ENCODE measurements at regions not wholly inside any gene's neighbourhood (a gene's known extent, or its start where the extent isn't known, plus 50 kb on each side); places are given as distances from the start of the nearest gene placed in this dataset.

GRCh38 chrX:125505207-125505606 lies 185.5 kb downstream of the TEX13C start:
- POLR2A ChIA-PET = no interaction called here
- H3K9me3 ChIP-seq (ENCODE audit: control insufficient read depth, insufficient read depth, low read depth, low read length) = no peaks in the 10 kb centered on the region
- H3K27ac ChIP-seq (ENCODE audit: extremely low read depth, low read depth, low read length) = no peak overlapping the region
- CTCF ChIA-PET = no interaction called here
- H3K4me1 ChIP-seq (ENCODE audit: control insufficient read depth, insufficient read depth, low read length) = no peaks in the 10 kb centered on the region
- no peaks in the 10 kb centered on the region for H3K36me3 ChIP-seq (ENCODE audit: control insufficient read depth in 2 of 2, insufficient read depth in 1 of 2, low read length in 2 of 2)
- no peak overlapping the region for H3K4me3 ChIP-seq (ENCODE audit: low read depth, low read length)
- TF ChIP-seq TCF7L2 (IDR thresholded peaks at IDR 0.05; ENCODE audit: borderline replicate concordance, low read depth, low read length) = no peak
- no peak for TF ChIP-seq ZNF560 (tag by site-specific recombination; IDR thresholded peaks at IDR 0.05; ENCODE audit: borderline replicate concordance)
- TF ChIP-seq ZNF654 (tag by site-specific recombination; IDR thresholded peaks at IDR 0.05; ENCODE audit: low read depth) = no peak
- TF ChIP-seq ZEB2 (tag by site-specific recombination; IDR thresholded peaks at IDR 0.05) = no peak
- no peak for TF ChIP-seq HOXA7 (CRISPR knock-in tag; IDR thresholded peaks at IDR 0.05; ENCODE audit: borderline replicate concordance)
- no peak for TF ChIP-seq FEZF1 (tag by site-specific recombination; IDR thresholded peaks at IDR 0.05)

GRCh38 chrX:125507119-125507518 lies 187.4 kb downstream of the TEX13C start:
- POLR2A ChIA-PET = no interaction called here
- TF ChIP-seq, protein P1, sequence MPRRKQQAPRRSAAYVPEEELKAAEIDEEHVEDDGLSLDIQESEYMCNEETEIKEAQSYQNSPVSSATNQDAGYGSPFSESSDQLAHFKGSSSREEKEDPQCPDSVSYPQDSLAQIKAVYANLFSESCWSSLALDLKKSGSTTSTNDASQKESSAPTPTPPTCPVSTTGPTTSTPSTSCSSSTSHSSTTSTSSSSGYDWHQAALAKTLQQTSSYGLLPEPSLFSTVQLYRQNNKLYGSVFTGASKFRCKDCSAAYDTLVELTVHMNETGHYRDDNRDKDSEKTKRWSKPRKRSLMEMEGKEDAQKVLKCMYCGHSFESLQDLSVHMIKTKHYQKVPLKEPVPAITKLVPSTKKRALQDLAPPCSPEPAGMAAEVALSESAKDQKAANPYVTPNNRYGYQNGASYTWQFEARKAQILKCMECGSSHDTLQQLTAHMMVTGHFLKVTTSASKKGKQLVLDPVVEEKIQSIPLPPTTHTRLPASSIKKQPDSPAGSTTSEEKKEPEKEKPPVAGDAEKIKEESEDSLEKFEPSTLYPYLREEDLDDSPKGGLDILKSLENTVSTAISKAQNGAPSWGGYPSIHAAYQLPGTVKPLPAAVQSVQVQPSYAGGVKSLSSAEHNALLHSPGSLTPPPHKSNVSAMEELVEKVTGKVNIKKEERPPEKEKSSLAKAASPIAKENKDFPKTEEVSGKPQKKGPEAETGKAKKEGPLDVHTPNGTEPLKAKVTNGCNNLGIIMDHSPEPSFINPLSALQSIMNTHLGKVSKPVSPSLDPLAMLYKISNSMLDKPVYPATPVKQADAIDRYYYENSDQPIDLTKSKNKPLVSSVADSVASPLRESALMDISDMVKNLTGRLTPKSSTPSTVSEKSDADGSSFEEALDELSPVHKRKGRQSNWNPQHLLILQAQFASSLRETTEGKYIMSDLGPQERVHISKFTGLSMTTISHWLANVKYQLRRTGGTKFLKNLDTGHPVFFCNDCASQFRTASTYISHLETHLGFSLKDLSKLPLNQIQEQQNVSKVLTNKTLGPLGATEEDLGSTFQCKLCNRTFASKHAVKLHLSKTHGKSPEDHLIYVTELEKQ (tag by site-specific recombination; IDR thresholded peaks at IDR 0.05; ENCODE audit: borderline replicate concordance) = no peak
- no peak for TF ChIP-seq ZNF2 (tag by site-specific recombination; IDR thresholded peaks at IDR 0.05)
- TF ChIP-seq, protein P2, sequence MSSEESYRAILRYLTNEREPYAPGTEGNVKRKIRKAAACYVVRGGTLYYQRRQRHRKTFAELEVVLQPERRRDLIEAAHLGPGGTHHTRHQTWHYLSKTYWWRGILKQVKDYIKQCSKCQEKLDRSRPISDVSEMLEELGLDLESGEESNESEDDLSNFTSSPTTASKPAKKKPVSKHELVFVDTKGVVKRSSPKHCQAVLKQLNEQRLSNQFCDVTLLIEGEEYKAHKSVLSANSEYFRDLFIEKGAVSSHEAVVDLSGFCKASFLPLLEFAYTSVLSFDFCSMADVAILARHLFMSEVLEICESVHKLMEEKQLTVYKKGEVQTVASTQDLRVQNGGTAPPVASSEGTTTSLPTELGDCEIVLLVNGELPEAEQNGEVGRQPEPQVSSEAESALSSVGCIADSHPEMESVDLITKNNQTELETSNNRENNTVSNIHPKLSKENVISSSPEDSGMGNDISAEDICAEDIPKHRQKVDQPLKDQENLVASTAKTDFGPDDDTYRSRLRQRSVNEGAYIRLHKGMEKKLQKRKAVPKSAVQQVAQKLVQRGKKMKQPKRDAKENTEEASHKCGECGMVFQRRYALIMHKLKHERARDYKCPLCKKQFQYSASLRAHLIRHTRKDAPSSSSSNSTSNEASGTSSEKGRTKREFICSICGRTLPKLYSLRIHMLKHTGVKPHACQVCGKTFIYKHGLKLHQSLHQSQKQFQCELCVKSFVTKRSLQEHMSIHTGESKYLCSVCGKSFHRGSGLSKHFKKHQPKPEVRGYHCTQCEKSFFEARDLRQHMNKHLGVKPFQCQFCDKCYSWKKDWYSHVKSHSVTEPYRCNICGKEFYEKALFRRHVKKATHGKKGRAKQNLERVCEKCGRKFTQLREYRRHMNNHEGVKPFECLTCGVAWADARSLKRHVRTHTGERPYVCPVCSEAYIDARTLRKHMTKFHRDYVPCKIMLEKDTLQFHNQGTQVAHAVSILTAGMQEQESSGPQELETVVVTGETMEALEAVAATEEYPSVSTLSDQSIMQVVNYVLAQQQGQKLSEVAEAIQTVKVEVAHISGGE (tag by site-specific recombination; conservative IDR thresholded peaks at IDR 0.05; ENCODE audit: low read depth) = no peak
- TF ChIP-seq, protein P3, sequence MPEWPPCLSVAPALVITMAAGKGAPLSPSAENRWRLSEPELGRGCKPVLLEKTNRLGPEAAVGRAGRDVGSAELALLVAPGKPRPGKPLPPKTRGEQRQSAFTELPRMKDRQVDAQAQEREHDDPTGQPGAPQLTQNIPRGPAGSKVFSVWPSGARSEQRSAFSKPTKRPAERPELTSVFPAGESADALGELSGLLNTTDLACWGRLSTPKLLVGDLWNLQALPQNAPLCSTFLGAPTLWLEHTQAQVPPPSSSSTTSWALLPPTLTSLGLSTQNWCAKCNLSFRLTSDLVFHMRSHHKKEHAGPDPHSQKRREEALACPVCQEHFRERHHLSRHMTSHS (tag by site-specific recombination; IDR thresholded peaks at IDR 0.05) = no peak
- no peak for TF ChIP-seq ZNF843 (tag by site-specific recombination; IDR thresholded peaks at IDR 0.05)
- TF ChIP-seq REPIN1 (tag by site-specific recombination; IDR thresholded peaks at IDR 0.05; ENCODE audit: low read depth) = no peak
- TF ChIP-seq TCF7L2 (IDR thresholded peaks at IDR 0.05; ENCODE audit: borderline replicate concordance, low read depth, low read length) = no peak
- TF ChIP-seq YY1 (tag by site-specific recombination; IDR thresholded peaks at IDR 0.05) = no peak
- no peak for TF ChIP-seq SP7 (tag by site-specific recombination; IDR thresholded peaks at IDR 0.05)
- no peak for TF ChIP-seq FEZF1 (tag by site-specific recombination; IDR thresholded peaks at IDR 0.05)
- TF ChIP-seq, protein P4, sequence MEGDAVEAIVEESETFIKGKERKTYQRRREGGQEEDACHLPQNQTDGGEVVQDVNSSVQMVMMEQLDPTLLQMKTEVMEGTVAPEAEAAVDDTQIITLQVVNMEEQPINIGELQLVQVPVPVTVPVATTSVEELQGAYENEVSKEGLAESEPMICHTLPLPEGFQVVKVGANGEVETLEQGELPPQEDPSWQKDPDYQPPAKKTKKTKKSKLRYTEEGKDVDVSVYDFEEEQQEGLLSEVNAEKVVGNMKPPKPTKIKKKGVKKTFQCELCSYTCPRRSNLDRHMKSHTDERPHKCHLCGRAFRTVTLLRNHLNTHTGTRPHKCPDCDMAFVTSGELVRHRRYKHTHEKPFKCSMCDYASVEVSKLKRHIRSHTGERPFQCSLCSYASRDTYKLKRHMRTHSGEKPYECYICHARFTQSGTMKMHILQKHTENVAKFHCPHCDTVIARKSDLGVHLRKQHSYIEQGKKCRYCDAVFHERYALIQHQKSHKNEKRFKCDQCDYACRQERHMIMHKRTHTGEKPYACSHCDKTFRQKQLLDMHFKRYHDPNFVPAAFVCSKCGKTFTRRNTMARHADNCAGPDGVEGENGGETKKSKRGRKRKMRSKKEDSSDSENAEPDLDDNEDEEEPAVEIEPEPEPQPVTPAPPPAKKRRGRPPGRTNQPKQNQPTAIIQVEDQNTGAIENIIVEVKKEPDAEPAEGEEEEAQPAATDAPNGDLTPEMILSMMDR (tag by site-specific recombination; IDR thresholded peaks at IDR 0.05) = no peak
- no peak for TF ChIP-seq BCL11A (tag by site-specific recombination; IDR thresholded peaks at IDR 0.05; ENCODE audit: low read depth)
- TF ChIP-seq, protein P5, sequence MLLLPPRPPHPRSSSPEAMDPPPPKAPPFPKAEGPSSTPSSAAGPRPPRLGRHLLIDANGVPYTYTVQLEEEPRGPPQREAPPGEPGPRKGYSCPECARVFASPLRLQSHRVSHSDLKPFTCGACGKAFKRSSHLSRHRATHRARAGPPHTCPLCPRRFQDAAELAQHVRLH (tag by site-specific recombination; IDR thresholded peaks at IDR 0.05) = no peak
- no peak for TF ChIP-seq ZNF571 (tag by site-specific recombination; IDR thresholded peaks at IDR 0.05)
- TF ChIP-seq, protein P6, sequence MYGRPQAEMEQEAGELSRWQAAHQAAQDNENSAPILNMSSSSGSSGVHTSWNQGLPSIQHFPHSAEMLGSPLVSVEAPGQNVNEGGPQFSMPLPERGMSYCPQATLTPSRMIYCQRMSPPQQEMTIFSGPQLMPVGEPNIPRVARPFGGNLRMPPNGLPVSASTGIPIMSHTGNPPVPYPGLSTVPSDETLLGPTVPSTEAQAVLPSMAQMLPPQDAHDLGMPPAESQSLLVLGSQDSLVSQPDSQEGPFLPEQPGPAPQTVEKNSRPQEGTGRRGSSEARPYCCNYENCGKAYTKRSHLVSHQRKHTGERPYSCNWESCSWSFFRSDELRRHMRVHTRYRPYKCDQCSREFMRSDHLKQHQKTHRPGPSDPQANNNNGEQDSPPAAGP (tag by site-specific recombination; IDR thresholded peaks at IDR 0.05) = no peak
- H3K27ac ChIP-seq (ENCODE audit: extremely low read depth, low read depth, low read length) = no peak overlapping the region

More at GRCh38 chrX:125507119-125507518, 187.4 kb downstream of the TEX13C start:
- no peaks in the 10 kb centered on the region for H3K4me1 ChIP-seq (ENCODE audit: control insufficient read depth, insufficient read depth, low read length)
- H3K9me3 ChIP-seq (ENCODE audit: control insufficient read depth, insufficient read depth, low read depth, low read length) = no peaks in the 10 kb centered on the region
- no peak overlapping the region for H3K4me3 ChIP-seq (ENCODE audit: low read depth, low read length)
- CTCF ChIA-PET = no interaction called here
- no peaks in the 10 kb centered on the region for H3K36me3 ChIP-seq (ENCODE audit: control insufficient read depth in 2 of 2, insufficient read depth in 1 of 2, low read length in 2 of 2)
